ENCODE measurements at regions not wholly inside any gene's neighbourhood (a gene's known extent, or its start where the extent isn't known, plus 50 kb on each side); places are given as distances from the start of the nearest gene placed in this dataset.

GRCh38 chr5:145362266-145362665 lies 472.9 kb downstream of the PRELID2 start:
- DNase-seq (ENCODE audit: low read depth) = no peak
- no peak overlapping the region for H3K4me3 ChIP-seq (ENCODE audit: low read depth, low read length)
- TF ChIP-seq POLR2A (IDR thresholded peaks at IDR 0.05; ENCODE audit: extremely low read depth, insufficient read length) = no peak
- TF ChIP-seq CTCF (IDR thresholded peaks at IDR 0.05; ENCODE audit: low read depth, low read length) = no peak
- no peak for TF ChIP-seq MAX (IDR thresholded peaks at IDR 0.05; ENCODE audit: low read depth, low read length)
- TF ChIP-seq MYC (IDR thresholded peaks at IDR 0.05; ENCODE audit: low read depth, low read length) = no peak

GRCh38 chr5:145360936-145361335 lies 474.2 kb downstream of the PRELID2 start:
- no peak for TF ChIP-seq MAX (IDR thresholded peaks at IDR 0.05; ENCODE audit: low read depth, low read length)
- TF ChIP-seq CTCF (IDR thresholded peaks at IDR 0.05; ENCODE audit: low read depth, low read length) = no peak
- no peak for TF ChIP-seq MYC (IDR thresholded peaks at IDR 0.05; ENCODE audit: low read depth, low read length)
- no peak for TF ChIP-seq POLR2A (IDR thresholded peaks at IDR 0.05; ENCODE audit: extremely low read depth, insufficient read length)
- no peak overlapping the region for H3K4me3 ChIP-seq (ENCODE audit: low read depth, low read length)

GRCh38 chr5:145350513-145350912 lies 484.6 kb downstream of the PRELID2 start:
- no peak overlapping the region for H3K4me3 ChIP-seq (ENCODE audit: low read depth, low read length)
- TF ChIP-seq MYC (IDR thresholded peaks at IDR 0.05; ENCODE audit: low read depth, low read length) (no peak), MAX (IDR thresholded peaks at IDR 0.05; ENCODE audit: low read depth, low read length) (no peak), POLR2A (IDR thresholded peaks at IDR 0.05; ENCODE audit: extremely low read depth, insufficient read length) (no peak), CTCF (IDR thresholded peaks at IDR 0.05; ENCODE audit: low read depth, low read length) (no peak)
- no peak for DNase-seq (ENCODE audit: low read depth)

More at GRCh38 chr5:145360936-145361335, 474.2 kb downstream of the PRELID2 start:
- no peak for DNase-seq (ENCODE audit: low read depth)

- DNase-seq (ENCODE audit: low read depth) = peak; percentile 26
- TF ChIP-seq MAX (IDR thresholded peaks at IDR 0.05; ENCODE audit: low read depth, low read length) (no peak), CTCF (IDR thresholded peaks at IDR 0.05; ENCODE audit: low read depth, low read length) (peak; percentile 44), POLR2A (IDR thresholded peaks at IDR 0.05; ENCODE audit: extremely low read depth, insufficient read length) (no peak), MYC (IDR thresholded peaks at IDR 0.05; ENCODE audit: low read depth, low read length) (no peak)
- no peak overlapping the region for H3K4me3 ChIP-seq (ENCODE audit: low read depth, low read length)
Measured at GRCh38 chr5:145347026-145347616, 488.0 kb downstream of the PRELID2 start.

GRCh38 chr5:145345511-145346287 lies 489.4 kb downstream of the PRELID2 start:
- H3K4me3 ChIP-seq (ENCODE audit: low read depth, low read length) = no peak overlapping the region
- no peak for DNase-seq (ENCODE audit: low read depth)
- no peak for TF ChIP-seq CTCF (IDR thresholded peaks at IDR 0.05; ENCODE audit: low read depth, low read length)
- TF ChIP-seq MAX (IDR thresholded peaks at IDR 0.05; ENCODE audit: low read depth, low read length) = no peak
- TF ChIP-seq MYC (IDR thresholded peaks at IDR 0.05; ENCODE audit: low read depth, low read length) = no peak
- TF ChIP-seq POLR2A (IDR thresholded peaks at IDR 0.05; ENCODE audit: extremely low read depth, insufficient read length) = no peak

Data from NB4 (cell line).